SK-N-MC (cell line): ENCODE measurements at regions not wholly inside any gene's neighbourhood (a gene's known extent, or its start where the extent isn't known, plus 50 kb on each side); places are given as distances from the start of the nearest gene placed in this dataset.

Experiments
- EZH2 ChIP-seq: fragments of 200-600 bp; sonication (generic); IDR thresholded peaks from one replicate; pipeline ENCODE4 v1.6.1; 2017; ENCODE audit warnings: antibody characterized with exemption
- FOXP2 ChIP-seq: optimal IDR thresholded peaks from 2 replicates; pipeline ENCODE3; 2011; ENCODE audit warnings: mild to moderate bottlenecking, moderate library complexity; ENCODE audit not compliant: insufficient read depth; ENCODE audit errors: extremely low read length, control extremely low read depth
- POLR2AphosphoS5 ChIP-seq: IDR thresholded peaks from 2 replicates; pipeline ENCODE4 v1.6.1; 2012; ENCODE audit warnings: mild to moderate bottlenecking, low read depth, low read length, borderline replicate concordance

DNA sequence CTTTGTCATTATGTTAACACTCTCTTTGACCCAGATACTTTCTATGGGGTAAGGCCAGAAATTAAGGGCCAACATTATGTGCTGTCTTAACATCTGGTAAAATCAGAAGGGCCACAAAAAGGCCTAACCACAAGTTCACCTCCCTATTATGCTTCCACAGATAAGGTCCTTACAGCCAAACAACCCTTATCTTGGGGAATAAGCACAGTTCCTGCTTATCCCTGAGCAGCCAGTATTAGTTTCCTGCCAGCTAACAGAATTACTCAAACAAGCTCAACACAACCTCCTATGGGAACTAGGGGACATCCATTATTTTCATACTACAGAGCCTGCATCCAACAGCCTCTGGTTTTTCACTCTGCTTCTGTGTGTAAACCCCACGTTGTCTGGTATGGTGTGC is 724.8 kb downstream of the HACE1 start:
- TF ChIP-seq POLR2AphosphoS5 (no peak), EZH2 (no peak), FOXP2 (no peak)
